ENCODE measurements at regions not wholly inside any gene's neighbourhood (a gene's known extent, or its start where the extent isn't known, plus 50 kb on each side); places are given as distances from the start of the nearest gene placed in this dataset.
A peak's percentile ranks its signal among the peaks of the same experiment; 100 is the strongest.

GRCh38 chr2:217193431-217194340, 333.8 kb upstream of the TNP1 start:
- no peak for DNase-seq (ENCODE audit: low spot score)

DNA sequence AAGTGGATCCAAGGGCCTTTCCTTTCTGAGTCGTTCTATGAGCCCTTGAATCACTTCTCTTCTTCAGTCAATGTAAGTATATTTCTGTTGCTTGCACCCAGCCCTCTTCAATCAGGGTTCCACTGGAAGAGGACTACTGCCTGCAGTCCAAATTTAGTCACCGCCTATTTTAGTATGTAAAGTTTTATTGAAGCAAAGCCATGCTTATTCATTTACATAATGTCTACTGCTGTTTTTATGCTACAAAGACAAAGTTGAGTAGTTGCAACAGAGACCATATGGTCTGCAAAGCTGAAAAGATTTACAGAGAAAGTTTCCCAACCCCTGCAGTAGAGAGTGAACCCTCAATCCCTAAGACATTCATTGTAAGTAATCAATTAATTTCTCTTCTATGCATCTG, 332.5 kb upstream of the TNP1 start:
- DNase-seq (ENCODE audit: low spot score), result no peak

DNA sequence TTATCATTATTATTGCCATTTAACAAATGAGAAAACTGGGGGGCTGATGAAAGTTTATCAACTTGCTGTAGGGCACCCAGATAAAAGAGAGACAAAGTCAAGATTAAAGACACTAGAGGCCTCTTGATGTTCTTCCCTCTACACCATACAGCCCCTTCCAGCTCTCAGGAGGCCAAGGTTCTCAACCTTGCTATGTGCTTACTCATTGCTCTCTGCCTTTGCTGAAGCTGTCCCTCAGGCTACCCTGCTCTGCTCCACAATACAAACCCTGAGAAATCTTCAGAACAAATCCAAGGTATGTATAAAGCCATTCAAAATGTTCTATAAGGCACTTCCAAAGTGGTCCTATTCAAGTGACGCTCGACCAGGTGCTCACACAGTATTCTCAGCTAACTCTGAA, 329.9 kb upstream of the TNP1 start:
- DNase-seq (ENCODE audit: low spot score), result no peak

DNA sequence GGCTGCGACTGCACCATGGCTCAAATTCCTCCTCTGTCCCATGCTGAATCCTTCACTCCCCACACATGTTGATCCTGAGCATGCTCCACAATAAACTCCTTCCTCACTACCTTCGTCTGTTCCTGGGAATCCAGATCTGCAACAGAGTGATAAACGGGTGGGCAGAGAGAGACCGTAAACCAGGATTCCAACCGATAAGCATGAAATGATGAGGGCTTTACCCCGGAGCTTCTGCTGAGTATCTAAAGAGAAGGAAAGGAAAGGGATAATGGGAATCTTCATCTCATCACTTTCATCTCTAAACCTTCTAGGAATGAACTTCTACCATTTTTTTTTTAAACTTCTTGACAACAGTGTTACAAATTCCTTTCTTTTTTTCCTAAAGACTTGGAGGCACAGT, 329.3 kb upstream of the TNP1 start:
- DNase-seq (ENCODE audit: low spot score), result no peak

DNA sequence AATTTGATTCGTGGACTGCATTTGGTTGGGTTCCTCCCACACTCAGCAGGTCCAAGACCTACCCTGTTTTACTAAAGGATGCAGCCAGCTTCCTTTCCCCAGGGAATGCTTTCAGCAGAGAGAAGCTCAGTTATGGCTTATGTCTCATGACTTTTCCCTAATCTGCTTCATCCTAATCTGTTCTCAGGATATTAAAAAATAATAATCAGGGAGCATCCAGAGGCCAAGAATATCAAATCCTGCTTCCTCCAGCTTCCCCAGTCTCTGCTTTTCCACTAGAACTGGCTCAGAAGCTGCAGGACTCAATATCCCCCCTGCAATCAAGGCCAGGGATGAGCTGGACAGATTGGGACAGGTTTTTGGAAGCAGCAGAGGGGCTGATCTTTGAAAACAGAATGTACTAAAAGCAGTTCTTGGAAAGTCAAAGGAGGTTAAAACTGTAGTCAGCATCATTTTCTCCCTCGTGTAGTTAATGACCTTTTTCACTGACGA, 326.9 kb upstream of the TNP1 start:
- DNase-seq (ENCODE audit: low spot score), result no peak

- no peak for DNase-seq (ENCODE audit: low spot score)
Measured at GRCh38 chr2:217186152-217186551, 326.3 kb upstream of the TNP1 start.

- no peak for DNase-seq (ENCODE audit: low spot score)
Measured at GRCh38 chr2:217185265-217185995, 325.6 kb upstream of the TNP1 start.

GRCh38 chr2:217184242-217184641, 324.4 kb upstream of the TNP1 start:
- DNase-seq (ENCODE audit: low spot score), result no peak

GRCh38 chr2:217183471-217183870, 323.6 kb upstream of the TNP1 start:
- no peak for DNase-seq (ENCODE audit: low spot score)

DNA sequence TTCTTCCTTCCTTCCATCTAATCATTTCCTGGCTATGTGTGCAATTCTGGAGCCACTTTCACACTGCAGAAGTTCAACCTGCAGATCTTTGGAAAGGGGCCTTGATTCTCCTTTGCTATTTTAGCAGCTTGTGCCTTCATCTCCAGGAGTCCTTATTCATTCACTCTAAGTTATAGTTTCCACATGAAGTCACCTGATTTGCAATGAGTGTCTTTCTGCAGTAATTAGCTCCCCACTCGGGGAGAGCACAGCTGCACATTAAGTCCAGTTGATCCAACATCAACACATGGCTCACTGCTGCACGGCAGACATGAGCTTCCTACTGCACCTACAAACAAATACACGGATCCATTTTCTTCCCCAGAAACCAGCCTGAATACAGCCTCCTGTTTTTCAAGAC, 323.1 kb upstream of the TNP1 start:
- DNase-seq (ENCODE audit: low spot score), result no peak

- no peak for DNase-seq (ENCODE audit: low spot score)
Measured at GRCh38 chr2:217181512-217181911, 321.6 kb upstream of the TNP1 start.

DNA sequence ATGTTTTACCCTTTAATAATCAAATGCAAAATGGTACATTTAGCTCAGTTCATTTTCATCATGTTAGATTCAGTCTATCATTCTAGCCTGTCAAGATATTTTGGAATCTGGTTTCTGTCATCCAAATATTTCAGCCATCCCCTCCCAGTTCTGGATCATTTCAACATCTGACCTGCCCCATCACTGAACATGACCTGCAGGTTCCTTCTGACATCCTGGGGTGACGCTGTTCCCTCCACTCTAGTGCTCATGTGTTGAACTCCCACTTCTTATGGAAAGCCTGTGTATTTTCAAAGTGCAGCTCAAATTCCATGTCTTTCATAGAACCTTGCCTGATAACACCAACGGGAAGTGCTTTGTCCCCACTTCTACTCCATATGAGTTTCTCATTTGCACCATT, 320.0 kb upstream of the TNP1 start:
- DNase-seq (ENCODE audit: low spot score), result no peak

GRCh38 chr2:217178341-217178740, 318.5 kb upstream of the TNP1 start:
- no peak for DNase-seq (ENCODE audit: low spot score)

DNA sequence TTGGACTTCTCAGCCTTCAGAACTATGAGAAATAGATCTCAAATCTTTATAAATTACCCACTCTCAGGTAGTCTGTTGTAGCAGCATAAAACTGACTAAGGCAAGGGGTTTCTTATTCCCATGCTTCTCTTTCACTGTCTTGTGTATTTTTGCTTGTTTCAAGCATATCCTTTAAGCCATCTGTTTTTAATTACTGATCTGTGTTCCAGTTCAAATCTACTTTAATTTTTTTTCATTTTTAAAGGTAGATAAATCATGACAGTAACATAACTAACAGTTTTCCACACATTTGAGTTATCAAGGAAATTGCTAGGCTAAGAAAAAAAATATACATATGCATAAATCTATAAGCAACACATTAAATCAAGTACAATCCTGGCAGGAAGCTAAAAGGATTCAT, 317.9 kb upstream of the TNP1 start:
- DNase-seq (ENCODE audit: low spot score), result no peak

GRCh38 chr2:217171874-217172273, 312.0 kb upstream of the TNP1 start:
- DNase-seq (ENCODE audit: low spot score), result no peak

DNA sequence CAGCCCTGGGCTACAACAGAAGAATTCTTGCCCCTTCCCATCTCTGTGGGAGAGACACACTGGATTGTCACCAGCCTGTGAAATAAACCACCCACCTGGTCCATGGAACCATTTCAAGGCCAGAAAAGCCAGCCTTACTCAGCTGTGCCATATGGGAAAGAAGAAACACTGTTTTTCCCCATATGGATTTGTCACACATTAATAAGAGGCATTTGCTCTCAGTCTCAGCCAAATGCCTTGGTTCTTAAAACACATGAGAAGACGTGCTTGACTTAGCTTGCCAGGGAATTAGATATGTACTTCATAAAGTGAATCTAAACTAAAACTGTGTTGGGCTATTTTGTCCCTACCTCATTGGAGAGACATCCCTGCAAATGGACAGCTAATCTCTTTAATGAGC, 308.6 kb upstream of the TNP1 start:
- no peak for DNase-seq (ENCODE audit: low spot score)

DNA sequence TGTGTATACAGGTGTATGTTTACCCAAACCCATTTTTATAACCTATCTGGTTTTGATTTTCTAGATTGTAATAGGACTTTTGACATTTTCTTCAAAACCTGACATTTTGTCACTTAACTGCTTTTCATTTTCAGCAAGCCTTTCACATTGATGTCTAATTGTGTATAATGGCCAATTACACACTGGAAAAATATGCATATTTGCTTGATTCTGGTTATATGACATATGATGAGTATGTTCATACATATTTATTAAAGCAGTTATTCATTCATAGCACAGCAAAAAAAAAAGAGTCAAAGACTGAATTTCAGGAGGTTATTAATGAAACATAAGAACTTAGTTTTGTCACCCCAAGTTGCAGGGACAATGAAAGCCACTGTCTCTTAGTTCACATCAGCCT, 307.7 kb upstream of the TNP1 start:
- DNase-seq (ENCODE audit: low spot score), result no peak

- peak; percentile 22 for DNase-seq (ENCODE audit: low spot score)
Measured at GRCh38 chr2:217166241-217166850, 306.5 kb upstream of the TNP1 start.

DNA sequence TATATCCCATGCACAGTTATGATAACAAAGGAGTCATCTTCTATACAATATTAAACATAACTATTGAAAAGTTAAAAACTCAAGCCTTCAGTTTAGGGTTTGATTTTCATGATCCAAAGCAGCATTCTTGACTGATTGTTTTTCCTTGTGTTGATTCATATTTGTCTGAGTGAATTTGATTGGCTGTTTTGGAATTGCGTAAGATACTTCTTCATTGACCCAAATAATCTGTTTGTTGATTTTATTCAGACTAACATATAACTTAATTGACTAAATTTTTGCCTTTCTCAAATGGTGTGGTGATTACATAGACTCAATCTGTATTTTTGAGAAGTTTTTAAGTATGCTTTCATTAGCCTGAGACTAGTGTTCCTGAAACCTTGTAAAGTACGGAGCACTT, 305.7 kb upstream of the TNP1 start:
- no peak for DNase-seq (ENCODE audit: low spot score)

DNA sequence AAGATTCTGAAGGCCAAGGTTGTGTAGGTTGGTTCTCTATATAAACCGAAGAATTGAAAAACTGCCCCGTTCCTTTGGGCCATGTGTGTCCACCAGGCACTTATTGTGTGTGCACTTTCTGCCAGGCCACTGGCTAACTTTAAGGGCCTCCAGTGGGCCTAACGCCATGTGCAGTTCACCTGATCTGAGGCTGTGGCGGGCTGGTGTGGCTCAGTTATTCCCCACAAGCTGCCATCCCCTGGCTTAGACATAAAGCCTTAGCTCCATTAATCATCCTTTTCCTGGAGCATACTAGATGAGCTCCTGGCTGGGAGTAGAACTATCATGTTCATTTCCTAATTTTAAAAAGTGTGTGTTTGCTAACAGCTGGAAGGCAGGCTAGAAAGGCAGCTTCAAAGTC, 304.1 kb upstream of the TNP1 start:
- DNase-seq (ENCODE audit: low spot score), result no peak

- DNase-seq (ENCODE audit: low spot score), result peak; percentile 84
Measured at GRCh38 chr2:217162533-217162932, 302.7 kb upstream of the TNP1 start.

GRCh38 chr2:217160978-217161973, 301.4 kb upstream of the TNP1 start:
- DNase-seq (ENCODE audit: low spot score), result no peak

Data from putamen (tissue), 1 donor.